IMR-90 (cell line): ENCODE measurements at regions not wholly inside any gene's neighbourhood (a gene's known extent, or its start where the extent isn't known, plus 50 kb on each side); places are given as distances from the start of the nearest gene placed in this dataset.

ENCODE experiments used
- FOS ChIP-seq: fragments of 150-350 bp; IDR thresholded peaks from 2 replicates; pipeline ENCODE4 v1.6.1; 2016; ENCODE audit warnings: low read depth, low read length
- POLR2A ChIP-seq: IDR thresholded peaks from 2 replicates; pipeline ENCODE4 v1.6.1; 2012; ENCODE audit warnings: mild to moderate bottlenecking, low read depth, low read length
- RAD21 ChIP-seq: IDR thresholded peaks from 2 replicates; pipeline ENCODE4 v1.6.1; 2012; ENCODE audit warnings: low read length, improper control_type of control experiment
- TF ChIP-seq, protein P1 (sequence below): conservative IDR thresholded peaks from 2 replicates; pipeline ENCODE4 v1.5.1; 2012; ENCODE audit warnings: mild to moderate bottlenecking, low read depth, low read length, improper control_type of control experiment

DNA sequence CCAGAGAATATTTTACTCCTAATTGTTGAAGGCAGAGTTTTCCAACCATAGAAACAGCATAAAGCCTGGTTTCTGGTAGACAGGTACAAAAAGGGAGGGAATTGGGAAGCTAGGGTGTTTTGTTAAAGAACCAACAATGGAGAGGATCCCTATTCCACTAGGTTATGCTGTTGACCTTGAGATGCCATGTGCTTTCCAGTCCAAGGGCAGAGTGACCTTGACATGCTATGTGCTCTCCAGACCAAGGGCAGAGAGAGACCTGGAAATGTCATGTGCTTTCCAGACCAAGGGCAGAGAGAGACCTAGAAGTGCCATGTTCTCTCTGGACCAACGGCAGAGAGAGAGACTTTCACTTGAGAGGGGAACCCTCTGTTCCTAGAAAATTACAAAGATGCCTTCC lies 1043.8 kb upstream of the FBXO33 start:
- TF ChIP-seq POLR2A (no peak), RAD21 (no peak), FOS (no peak)
- TF ChIP-seq, protein P1, sequence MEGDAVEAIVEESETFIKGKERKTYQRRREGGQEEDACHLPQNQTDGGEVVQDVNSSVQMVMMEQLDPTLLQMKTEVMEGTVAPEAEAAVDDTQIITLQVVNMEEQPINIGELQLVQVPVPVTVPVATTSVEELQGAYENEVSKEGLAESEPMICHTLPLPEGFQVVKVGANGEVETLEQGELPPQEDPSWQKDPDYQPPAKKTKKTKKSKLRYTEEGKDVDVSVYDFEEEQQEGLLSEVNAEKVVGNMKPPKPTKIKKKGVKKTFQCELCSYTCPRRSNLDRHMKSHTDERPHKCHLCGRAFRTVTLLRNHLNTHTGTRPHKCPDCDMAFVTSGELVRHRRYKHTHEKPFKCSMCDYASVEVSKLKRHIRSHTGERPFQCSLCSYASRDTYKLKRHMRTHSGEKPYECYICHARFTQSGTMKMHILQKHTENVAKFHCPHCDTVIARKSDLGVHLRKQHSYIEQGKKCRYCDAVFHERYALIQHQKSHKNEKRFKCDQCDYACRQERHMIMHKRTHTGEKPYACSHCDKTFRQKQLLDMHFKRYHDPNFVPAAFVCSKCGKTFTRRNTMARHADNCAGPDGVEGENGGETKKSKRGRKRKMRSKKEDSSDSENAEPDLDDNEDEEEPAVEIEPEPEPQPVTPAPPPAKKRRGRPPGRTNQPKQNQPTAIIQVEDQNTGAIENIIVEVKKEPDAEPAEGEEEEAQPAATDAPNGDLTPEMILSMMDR: no peak
